ENCODE measurements at regions not wholly inside any gene's neighbourhood (a gene's known extent, or its start where the extent isn't known, plus 50 kb on each side); places are given as distances from the start of the nearest gene placed in this dataset.

- Histone ChIP-seq H3K9me3 (no peaks in the 10 kb centered on the region), H3K27ac (no peak overlapping the region), H3K27me3 (no peaks in the 10 kb centered on the region), H3K4me1 (peaks cover 0 to 7% (median 0%) of the 10 kb centered on the region in 12 donors), H3K36me3 (no peaks in the 10 kb centered on the region), H3K4me3 (no peak overlapping the region)
- DNase-seq (no peak), ATAC-seq (peak in 2 of 4 donors; percentile 49 to 59)
- TF ChIP-seq, protein P1, sequence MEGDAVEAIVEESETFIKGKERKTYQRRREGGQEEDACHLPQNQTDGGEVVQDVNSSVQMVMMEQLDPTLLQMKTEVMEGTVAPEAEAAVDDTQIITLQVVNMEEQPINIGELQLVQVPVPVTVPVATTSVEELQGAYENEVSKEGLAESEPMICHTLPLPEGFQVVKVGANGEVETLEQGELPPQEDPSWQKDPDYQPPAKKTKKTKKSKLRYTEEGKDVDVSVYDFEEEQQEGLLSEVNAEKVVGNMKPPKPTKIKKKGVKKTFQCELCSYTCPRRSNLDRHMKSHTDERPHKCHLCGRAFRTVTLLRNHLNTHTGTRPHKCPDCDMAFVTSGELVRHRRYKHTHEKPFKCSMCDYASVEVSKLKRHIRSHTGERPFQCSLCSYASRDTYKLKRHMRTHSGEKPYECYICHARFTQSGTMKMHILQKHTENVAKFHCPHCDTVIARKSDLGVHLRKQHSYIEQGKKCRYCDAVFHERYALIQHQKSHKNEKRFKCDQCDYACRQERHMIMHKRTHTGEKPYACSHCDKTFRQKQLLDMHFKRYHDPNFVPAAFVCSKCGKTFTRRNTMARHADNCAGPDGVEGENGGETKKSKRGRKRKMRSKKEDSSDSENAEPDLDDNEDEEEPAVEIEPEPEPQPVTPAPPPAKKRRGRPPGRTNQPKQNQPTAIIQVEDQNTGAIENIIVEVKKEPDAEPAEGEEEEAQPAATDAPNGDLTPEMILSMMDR (IDR thresholded peaks at IDR 0.05) = peak; percentile 42 to 77 (median 67)
- TF ChIP-seq POLR2A (IDR thresholded peaks at IDR 0.05) = no peak
- WGBS, 4 donors = 2 to 8% (median 4%) methylated on average over 2 of the region's 2 CpGs
- intact Hi-C loops (cut with DNase I) = loop anchor here in 7 of 10 donors (5.0 to 10.0 kb wide), 5 partner anchors 299 to 1829 kb away; no protein-coding TSS in a partner anchor
Measured at GRCh38 chr2:157194097-157194688, 63.3 kb upstream of the GALNT5 start.

DNA sequence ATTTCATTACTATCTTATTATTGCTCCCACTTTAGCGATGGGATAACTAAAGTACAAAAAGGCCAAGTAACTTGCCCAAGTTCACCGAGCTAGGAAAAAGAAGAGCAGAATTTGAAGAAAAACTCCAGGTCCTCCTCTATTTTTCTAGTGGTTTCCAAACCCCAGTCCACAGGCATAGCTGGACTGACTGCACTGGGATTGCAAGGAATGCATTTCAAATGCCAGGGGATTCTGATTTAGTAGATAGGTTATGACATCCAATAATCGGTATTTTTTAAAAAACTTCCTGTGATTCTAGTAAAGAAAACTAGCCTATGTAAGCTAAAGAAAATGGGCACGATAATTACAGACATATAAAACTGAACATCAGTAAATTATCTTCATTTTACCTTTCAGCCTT lies 62.7 kb upstream of the GALNT5 start:
- intact Hi-C loops (cut with DNase I) = loop anchor here in 9 of 10 donors (5.0 to 10.0 kb wide), 6 partner anchors 300 to 1830 kb away; no protein-coding TSS in a partner anchor
- Histone ChIP-seq H3K9me3 (no peaks in the 10 kb centered on the region), H3K27me3 (no peaks in the 10 kb centered on the region), H3K27ac (no peak overlapping the region), H3K4me3 (no peak overlapping the region), H3K36me3 (no peaks in the 10 kb centered on the region), H3K4me1 (peaks cover 0 to 7% (median 0%) of the 10 kb centered on the region in 12 donors)
- no peak for ATAC-seq
- no peak for DNase-seq
- TF ChIP-seq POLR2A (IDR thresholded peaks at IDR 0.05) = no peak
- TF ChIP-seq, protein P1 (IDR thresholded peaks at IDR 0.05) = no peak
- 74 to 82% (median 78%) methylated on average over 4 of the region's 4 CpGs for WGBS, 4 donors

- TF ChIP-seq, protein P1 (IDR thresholded peaks at IDR 0.05) = no peak
- no peak for TF ChIP-seq POLR2A (IDR thresholded peaks at IDR 0.05)
- Histone ChIP-seq H3K4me3 (no peak overlapping the region), H3K4me1 (peaks cover 0 to 7% (median 0%) of the 10 kb centered on the region in 12 donors), H3K36me3 (no peaks in the 10 kb centered on the region), H3K27me3 (no peaks in the 10 kb centered on the region), H3K9me3 (no peaks in the 10 kb centered on the region), H3K27ac (no peak overlapping the region)
- DNase-seq (no peak), ATAC-seq (no peak)
- WGBS, 4 donors = 65 to 76% (median 69%) methylated on average over 7 of the region's 7 CpGs
- intact Hi-C loops (cut with DNase I) = loop anchor here in 7 of 10 donors (5.0 to 10.0 kb wide), 5 partner anchors 302 to 1832 kb away; no protein-coding TSS in a partner anchor
Measured at GRCh38 chr2:157196956-157197355, 60.5 kb upstream of the GALNT5 start.

- Histone ChIP-seq H3K27me3 (no peaks in the 10 kb centered on the region), H3K36me3 (no peaks in the 10 kb centered on the region), H3K4me1 (peaks cover 0 to 7% (median 0%) of the 10 kb centered on the region in 12 donors), H3K9me3 (no peaks in the 10 kb centered on the region), H3K27ac (no peak overlapping the region), H3K4me3 (no peak overlapping the region)
- intact Hi-C loops (cut with DNase I) = loop anchor here in 7 of 10 donors (5.0 to 10.0 kb wide), 5 partner anchors 303 to 1833 kb away; no protein-coding TSS in a partner anchor
- no peak for TF ChIP-seq POLR2A (IDR thresholded peaks at IDR 0.05)
- TF ChIP-seq, protein P1 (IDR thresholded peaks at IDR 0.05) = no peak
- WGBS, 4 donors = 80 to 88% (median 84%) methylated on average over 1 of the region's 1 CpG
- ATAC-seq = no peak
- no peak for DNase-seq
Measured at GRCh38 chr2:157197848-157198247, 59.7 kb upstream of the GALNT5 start.

Measured in heart left ventricle (tissue), 16 donors.